GM21825 (cell line): ENCODE measurements at regions not wholly inside any gene's neighbourhood (a gene's known extent, or its start where the extent isn't known, plus 50 kb on each side); places are given as distances from the start of the nearest gene placed in this dataset.

Experiments used
- ATAC-seq: cut with Tn5 transposase; IDR thresholded peaks from one replicate; pipeline ENCODE4 v1.9.1; 2021; ENCODE audit warnings: mild to moderate bottlenecking, moderate library complexity; ENCODE audit not compliant: unreplicated experiment

DNA sequence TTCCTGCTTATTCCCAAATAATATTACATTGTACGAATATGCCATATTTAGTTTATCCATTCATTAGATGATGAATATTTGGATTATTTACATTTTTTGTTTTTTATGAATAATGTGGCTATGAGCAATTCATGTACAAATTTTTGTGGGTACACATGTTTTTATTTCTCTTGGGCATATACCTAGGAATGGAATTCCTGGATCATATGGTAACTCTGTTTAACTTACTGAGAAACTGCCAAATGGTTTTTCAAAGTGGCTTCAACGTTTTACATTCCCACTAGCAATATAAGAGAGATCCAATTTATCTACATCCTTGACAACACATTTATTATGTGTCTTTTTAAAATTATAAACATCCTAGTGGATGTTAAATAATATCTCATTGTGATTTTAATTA, 362.0 kb upstream of the TMCO5A start:
- no peak for ATAC-seq

DNA sequence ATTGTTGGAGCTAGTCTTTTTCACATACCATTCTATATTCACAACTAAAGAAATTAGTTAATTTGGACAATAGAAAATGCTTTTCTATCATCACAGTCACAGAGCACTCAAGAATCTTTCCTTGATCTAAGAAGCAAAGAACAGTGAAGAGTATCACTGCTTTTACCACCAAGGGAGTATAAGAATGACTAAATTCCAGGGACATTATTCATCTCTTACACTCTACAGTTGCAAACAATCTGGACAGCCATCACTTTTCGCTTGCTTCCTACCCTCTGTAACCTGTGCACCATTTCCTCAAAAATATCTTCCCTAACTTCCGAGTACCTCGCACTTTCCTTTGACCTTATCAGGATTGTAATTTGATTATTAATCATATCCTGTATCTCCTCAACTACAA, 359.5 kb upstream of the TMCO5A start:
- no peak for ATAC-seq

DNA sequence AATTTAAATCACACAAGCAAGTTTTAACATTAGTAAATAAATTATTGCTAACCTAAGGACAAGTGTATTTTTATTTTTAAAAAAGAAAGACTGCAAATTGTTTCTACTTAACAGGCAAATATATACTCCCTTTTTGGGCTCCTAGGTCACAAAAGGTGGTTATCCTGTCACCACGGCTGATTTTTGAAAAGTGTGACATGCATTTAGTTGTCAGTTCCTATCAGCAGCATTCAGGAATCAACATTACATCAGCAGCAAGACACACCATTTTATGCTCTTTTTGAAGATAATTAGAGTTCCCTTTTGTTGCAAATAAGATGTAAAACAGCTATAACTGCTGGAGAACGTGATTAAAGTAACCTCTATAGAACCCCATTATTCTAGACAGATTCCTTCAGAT, 357.5 kb upstream of the TMCO5A start:
- no peak for ATAC-seq

DNA sequence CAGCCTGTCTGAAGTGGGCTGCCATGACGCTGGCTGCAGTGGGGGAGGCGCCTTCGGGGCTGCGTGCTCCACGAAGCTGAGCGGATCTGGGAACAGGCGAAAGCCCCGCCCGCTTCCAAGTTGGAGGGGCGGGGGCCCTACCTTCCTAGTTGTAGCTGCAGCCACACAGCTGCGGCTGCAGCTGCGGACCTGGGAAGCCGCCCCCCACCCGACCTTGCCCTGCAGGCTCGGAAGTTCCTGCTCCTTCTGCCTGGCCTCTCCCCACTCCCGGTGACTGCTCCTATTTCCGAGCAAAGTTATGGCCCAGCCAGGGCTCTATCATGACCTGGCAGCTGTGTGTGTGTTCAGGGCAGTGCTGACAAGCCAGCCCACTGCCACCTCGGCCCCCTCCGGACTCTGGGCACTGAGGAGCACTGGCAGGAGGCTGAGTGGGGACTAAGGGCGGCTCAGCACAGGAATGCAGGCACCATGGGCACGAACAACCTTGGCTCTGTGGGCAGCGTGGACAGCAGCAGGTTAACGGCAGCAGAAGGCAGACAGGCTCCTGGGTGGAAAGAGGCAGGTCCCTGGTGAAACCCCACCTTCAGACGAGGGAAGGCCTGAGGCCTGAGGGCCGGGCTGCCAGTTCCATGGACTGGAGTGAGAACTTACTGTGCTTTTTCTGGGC, 352.4 kb upstream of the TMCO5A start:
- ATAC-seq, result no peak

DNA sequence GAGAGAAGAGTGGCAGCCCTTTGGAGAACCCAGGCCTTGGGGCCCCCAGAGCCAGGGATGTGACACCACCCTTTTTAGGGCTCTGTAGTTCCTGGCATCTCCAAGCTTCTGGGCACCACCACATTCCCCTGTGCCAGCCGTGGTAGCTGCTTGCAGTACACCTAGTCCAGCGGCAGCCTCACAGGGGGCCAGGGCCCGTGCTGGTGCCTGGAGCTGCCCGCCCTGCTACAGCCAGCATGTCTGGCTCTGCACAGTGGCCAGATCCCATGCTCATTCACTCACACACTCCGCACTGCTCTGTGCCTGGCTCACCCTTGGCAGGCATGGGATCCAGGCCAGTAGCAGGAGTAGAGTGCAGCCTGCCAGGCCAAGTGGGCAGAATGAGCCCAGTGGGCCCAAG, 351.6 kb upstream of the TMCO5A start:
- ATAC-seq, result no peak

DNA sequence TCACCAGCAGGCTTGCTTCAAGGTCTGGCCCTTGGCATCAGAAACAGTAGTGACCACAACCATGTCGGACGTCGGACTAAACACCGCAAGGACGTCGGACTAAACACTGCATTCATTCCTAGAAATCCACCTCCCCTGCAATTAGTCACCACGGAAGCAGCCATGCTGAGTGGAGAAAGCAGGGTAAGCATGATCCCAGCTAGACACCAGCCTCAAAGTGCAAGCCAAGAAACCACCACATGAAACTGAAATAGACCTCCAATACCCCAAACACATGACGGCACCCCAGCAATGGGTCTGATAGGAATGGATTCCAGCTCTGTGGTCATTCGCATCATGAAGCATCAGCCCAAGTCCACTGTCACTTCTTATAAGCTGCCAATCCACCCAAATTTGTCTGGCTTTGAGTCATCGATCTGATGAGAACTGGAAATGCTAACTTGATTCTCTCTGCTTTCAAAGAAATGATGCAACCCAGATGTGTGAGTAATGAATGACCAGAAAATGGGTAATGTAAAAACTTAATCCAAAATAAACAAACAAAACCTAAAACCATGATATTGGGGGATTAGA, 348.3 kb upstream of the TMCO5A start:
- ATAC-seq, result no peak

DNA sequence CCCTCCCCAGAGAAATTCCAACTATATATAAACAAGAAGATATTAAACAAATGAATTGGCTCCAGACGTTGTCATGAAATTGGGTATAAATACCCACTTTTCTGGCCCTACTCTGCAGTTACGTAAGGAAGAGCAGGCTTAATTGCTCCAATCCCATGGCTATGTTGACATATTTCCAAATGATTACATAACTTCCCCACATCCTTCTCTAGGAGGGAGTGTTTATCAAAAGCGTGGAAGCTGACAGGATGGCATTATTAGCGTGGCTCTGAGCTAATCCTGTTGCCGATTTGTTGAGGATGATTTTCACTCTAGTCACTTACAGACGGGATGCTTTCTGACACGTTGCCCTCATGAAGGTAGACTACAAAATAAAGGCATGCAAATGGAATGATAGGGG, 347.5 kb upstream of the TMCO5A start:
- ATAC-seq, result no peak

DNA sequence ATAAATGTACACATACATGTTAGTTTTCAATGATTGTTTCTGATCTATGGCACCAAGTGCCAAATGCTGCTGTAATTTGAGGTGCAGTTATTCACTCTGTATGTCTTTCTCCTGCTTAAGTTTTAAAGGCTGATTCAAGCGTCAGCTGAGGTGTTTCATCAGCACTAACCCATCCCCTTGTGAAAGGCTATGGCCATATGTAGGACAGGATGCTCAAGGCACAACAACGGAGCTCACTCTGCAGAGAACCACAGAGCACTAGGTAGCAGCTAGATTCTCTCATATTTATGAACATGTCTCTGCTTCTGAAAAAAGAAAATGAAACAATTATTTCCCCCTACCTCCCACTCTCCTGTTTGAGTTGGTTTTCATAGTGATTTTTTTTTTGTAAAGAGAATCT, 340.0 kb upstream of the TMCO5A start:
- no peak for ATAC-seq

DNA sequence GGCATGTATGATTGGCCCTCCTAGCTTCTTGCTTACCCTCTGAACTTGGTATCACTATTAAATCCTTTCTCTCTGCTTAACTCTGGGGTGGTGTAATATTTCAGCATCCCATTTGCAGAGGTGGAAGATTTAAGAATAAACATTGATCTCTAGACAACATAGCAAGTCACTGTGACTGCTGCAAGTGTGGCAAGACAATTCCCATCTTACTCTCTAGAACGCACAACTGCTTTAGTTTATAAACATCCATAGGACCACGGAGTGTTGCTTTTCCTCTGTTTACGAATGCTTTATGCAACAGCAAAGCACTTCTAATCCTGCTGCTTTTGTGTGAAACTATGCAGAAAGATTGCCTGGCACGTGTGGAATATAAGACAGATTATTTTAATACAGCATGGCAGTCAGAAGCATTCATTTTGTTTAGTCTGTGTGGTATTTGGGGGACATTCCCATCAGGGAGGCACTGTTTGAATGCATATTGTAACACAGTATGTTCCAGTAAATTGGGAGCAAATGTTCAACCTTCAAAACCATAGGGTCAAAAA, 338.9 kb upstream of the TMCO5A start:
- ATAC-seq, result no peak

DNA sequence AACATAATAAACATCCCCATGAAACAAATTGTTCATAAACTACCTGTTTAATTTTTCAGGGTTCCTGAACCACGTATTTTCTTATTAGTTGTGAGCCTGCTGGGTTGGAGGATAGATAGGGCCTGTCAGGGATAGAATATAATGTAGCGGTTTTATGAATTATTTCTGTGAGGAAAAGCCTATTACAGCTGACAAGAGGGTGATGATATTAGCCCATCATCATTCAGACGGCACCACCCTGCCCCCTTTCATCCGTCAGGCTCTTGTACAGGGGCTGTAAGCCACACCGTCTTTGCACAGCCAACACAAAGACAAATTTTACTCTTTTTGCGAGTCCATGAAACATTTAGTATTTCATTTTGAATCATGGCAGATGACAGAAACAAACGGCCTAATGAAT, 335.3 kb upstream of the TMCO5A start:
- no peak for ATAC-seq

DNA sequence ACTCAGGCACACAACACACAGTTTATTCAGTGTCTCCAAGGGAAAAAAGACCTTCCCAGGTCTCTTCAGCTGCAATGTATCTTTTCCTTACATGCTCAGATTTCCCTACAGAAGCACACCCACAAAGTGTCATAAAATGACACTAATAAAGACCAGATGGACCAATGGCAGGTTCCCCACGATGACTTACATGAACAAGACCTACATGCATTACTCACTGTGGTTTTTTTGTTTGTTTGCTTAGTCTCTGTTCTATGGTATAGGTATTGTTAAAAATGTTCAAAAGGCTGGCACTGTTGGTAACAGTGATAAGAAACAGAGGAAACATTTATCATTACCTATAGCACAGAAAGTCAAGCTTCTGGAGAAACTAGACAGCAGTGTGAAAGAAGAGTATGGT, 318.2 kb upstream of the TMCO5A start:
- no peak for ATAC-seq

DNA sequence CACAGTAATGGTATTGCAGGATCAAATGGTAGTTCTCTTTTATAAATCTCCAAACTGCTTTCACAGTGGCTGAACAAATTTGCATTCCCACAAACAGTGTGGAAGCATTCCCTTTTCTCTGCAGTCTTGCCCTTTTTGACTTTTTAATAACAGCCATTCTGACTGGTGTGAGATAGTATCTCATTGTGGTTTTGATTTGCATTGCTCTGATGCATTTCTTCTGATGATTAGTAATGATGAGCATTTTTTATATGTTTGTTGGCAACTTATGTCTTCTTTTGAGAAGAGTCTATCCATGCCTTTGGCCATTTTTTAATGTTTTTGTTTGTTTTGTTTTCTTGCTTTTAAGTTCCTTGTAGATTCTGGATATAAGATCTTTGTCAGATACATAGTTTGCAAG, 316.1 kb upstream of the TMCO5A start:
- ATAC-seq, result no peak

DNA sequence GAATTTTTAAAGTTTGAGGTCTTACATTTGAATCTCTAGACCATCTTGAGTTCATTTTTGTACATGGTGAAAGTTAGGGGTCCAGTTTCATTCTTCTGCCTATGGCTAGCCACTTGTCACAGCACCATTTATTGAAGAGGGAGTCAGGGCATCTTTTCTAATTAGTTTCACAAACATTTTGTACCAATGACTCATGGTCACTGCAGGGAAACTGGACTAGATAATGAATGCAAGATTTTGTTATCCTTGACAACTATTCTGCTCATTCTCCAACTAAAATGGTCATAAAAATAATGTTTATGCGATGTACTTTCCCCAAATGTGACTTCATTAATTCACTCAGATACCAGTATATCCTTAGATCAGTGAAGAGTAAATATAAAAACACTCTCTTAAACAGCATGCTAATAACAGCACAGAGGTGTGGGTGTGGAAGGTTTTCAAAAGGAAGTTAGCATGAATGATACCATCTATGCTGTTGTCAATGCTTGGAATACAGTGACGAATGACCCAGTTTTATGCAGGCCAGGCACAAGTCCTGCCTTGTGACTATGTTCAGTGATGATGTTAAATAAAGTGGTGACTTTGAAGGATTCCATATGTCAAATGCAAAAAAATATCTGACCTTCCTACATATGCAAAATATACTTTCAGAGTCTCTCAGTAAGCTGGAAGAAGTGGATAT, 314.9 kb upstream of the TMCO5A start:
- no peak for ATAC-seq

DNA sequence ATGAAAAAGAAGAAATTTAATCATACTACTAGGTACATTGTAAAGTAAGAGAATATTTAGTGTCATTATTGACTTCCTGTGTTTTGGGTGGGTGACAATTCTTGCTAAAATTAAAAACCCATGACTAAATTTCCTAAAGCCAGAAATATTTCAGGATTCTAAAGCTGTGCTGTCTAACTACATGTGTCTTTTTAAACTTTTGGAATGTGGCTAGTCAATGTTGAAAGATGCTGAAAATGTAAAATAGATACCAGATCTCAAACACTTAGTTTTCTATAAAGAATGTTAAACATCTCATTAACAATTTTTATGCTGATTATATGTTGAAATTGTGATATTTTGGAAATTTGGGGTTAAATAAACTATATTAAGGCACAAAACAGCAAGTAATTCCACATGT, 308.9 kb upstream of the TMCO5A start:
- ATAC-seq, result no peak

DNA sequence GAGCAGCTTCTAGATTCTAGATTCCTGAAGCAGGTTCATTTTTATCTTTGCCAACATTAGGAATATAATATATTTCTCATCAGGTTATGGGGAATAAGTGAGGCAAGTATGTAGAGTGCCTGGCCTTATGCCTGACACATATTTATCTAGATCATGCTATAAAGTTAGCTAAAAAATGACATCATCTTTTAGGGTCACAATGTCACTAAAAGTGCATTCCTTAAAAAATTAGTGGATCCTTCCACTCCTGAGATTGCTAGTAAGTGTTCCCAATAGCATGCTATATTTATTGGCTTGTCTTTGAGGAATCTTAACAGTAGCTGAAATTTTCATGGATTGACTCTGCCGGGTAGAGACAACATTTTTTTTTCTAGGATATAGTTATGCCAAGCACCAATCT, 305.9 kb upstream of the TMCO5A start:
- ATAC-seq, result no peak

DNA sequence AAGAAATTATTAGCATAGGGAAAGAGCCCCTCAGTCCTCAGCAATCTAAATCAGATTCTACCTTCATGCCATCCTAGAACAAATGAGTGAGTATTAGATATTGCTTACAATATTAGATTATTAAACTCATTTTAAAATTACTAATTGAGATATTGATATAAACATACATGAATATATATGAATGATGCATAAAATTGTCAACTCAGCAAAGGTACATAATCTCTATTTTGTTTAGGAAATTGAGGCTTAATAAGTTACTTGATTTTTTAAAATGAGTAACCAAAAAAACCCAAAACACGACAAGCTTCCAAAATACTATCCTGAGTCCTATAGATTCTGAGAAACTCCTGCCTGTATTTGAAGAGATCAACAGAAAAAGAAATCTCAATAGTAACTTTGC, 297.7 kb upstream of the TMCO5A start:
- ATAC-seq, result no peak

DNA sequence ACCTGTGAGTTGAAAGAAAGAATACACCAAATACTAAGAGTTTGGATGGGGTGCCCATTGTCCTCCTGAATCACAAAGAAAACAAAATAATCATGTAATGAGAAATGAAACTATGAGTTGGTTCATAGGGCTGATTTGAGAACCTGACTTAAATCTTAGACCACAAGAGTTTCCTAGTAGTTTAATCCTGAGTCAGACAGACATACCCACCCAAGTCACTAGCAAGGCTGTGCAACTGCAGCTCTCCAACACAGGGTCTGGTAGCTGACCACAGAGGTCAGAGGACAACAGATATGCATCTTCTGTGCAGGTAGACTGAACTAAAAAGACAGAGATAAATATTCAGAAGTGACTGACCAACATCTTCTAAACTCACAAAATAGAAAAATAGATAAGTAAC, 296.3 kb upstream of the TMCO5A start:
- ATAC-seq, result no peak

DNA sequence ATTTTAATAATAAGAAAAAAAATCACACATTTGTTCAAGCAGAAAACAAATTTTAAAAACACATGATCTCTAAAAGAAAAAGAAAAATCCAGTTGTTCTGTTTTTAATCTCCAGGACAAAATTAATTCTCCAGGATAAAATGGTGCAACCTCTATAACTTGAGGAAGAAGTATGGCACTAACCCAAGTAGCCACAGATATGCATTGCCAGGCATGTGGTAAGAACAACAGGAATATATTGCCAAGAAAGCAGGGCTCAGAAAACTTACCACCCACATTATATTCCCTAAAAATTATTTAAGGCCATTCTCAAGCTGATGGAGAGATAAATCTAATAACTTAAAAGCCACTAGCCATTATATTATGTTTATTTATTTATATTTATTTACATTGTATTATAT, 295.7 kb upstream of the TMCO5A start:
- no peak for ATAC-seq

DNA sequence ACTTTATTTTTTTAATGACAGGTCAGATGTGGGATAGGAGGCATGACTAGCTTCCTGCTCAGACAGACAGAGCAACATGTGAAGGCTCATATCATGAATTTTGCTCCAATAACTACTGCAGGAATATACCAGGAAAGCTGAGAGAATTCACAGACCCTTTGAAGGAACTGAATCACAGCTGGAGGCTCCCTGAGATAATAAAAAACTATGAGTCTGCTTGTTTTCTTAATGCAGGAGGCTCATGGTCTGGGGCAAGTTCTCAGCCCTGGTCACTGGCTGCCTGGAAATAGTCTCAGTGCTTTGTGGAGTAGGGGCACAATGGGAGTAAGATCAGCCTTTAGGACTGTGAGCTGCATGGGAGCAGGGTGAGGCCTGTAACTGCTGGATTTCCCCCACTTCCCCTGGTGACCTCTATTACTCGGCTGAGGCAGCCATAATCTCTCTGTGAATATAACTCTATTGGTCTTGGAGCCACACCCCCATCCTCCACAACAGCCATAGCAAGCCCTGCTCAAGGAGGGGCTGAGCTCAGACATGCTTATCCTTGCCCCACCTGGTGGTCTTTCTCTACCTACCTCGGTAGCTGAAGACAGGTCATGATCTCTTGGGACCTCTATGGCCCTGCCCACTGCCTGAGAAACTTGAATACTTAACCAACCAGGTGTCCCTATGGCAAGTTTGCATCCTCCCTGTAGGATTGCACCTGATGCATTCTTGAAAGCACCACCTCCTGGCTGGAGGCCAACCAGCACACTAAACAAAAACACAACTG, 281.6 kb upstream of the TMCO5A start:
- no peak for ATAC-seq

DNA sequence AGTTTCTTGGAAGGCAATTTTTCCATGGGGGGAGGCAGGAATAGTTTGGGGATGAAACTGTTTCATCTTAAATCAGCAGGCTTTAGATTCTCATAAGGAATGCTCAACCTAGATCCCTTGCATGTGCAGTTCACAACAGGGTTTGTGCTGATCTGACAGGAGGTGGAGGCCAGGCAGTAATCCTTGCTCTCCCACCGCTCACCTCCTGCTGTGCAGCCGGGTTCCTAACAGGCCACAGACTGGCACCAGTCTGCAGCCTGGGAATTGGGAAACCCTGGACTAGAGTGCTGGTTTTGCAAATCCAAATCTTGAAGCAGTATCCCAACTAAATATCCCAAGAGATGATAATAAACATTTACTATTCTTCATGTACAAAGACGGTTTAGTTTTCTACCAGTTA, 256.3 kb upstream of the TMCO5A start:
- ATAC-seq, result no peak

DNA sequence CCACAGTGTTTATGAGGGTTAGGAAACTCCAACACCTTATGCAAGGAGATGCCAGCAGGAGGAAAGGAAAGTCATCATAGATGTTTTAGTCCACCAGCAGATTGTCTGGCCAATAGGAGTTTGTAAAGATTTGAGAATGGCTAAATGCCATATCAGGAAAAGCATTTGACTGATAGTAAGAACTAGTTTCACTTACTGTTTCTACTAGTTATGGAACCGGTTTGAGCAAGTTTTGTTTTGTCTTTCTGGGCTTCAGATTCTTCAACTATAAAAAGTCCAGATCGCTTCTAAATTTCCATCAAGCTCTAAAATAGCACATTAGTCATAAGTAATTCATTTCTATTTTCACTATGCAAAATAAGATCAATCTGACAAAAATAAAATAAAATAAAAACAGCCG, 254.8 kb upstream of the TMCO5A start:
- no peak for ATAC-seq

DNA sequence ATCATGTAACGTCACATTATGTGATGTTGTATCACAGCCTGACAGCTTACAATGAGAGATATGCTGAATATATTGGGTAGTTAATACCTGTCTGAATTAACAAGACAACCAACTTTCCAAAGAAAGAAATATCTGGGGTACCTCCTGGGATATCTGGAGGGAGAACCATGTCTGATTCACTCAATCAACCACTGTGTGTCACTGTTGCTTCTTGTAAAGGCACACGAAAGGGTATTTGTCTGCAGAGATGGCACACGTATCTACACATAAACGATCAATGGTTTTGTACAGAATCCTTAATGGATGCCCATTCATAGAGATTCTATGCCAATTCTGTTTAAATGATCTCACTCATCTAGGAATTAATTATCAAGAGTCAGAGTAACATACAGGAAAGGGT, 252.1 kb upstream of the TMCO5A start:
- ATAC-seq, result no peak
